Lung microvascular endothelial cell (primary cell): ENCODE measurements at regions not wholly inside any gene's neighbourhood (a gene's known extent, or its start where the extent isn't known, plus 50 kb on each side); places are given as distances from the start of the nearest gene placed in this dataset.
"Not testable (repeated sequence)": the region's sequence is repeated elsewhere in the genome, so short reads cannot be mapped to it uniquely, and the experiment has no call there.

ENCODE experiments used
- DNase-seq, 2 donors: peaks; one replicate each; pipeline versions ENCODE4 v3.0.0 to v3.0.0-alpha.2; 2010; ENCODE audit warnings: low read depth in 2 of 2

- not testable (repeated sequence) for DNase-seq
Measured at GRCh38 chr2:88996588-88996987, 305.1 kb downstream of the RPIA start.

GRCh38 chr2:88999365-88999764, 307.9 kb downstream of the RPIA start:
- DNase-seq: no peak

GRCh38 chr2:89000235-89000634, 308.8 kb downstream of the RPIA start:
- no peak for DNase-seq

- not testable (repeated sequence) for DNase-seq
Measured at GRCh38 chr2:89004238-89004637, 312.8 kb downstream of the RPIA start.

GRCh38 chr2:89020566-89020965, 329.1 kb downstream of the RPIA start:
- not testable (repeated sequence) for DNase-seq

GRCh38 chr2:89026296-89026695, 334.8 kb downstream of the RPIA start:
- not testable (repeated sequence) for DNase-seq

- not testable (repeated sequence) for DNase-seq
Measured at GRCh38 chr2:89027115-89027514, 335.6 kb downstream of the RPIA start.

GRCh38 chr2:89027536-89027935, 336.1 kb downstream of the RPIA start:
- not testable (repeated sequence) for DNase-seq

GRCh38 chr2:89029257-89029656, 337.8 kb downstream of the RPIA start:
- not testable (repeated sequence) for DNase-seq

GRCh38 chr2:89048138-89049066, 356.9 kb downstream of the RPIA start:
- peak; percentile 46 to 47 for DNase-seq

- not testable (repeated sequence) for DNase-seq
Measured at GRCh38 chr2:89058616-89059015, 367.1 kb downstream of the RPIA start.

GRCh38 chr2:89061174-89061573, 369.7 kb downstream of the RPIA start:
- not testable (repeated sequence) for DNase-seq

- not testable (repeated sequence) for DNase-seq
Measured at GRCh38 chr2:89076771-89077170, 385.3 kb downstream of the RPIA start.

- not testable (repeated sequence) for DNase-seq
Measured at GRCh38 chr2:89092911-89093310, 401.4 kb downstream of the RPIA start.

- not testable (repeated sequence) for DNase-seq
Measured at GRCh38 chr2:89095060-89095459, 403.6 kb downstream of the RPIA start.

- DNase-seq: not testable (repeated sequence)
Measured at GRCh38 chr2:89102587-89102986, 411.1 kb downstream of the RPIA start.

- DNase-seq: not testable (repeated sequence)
Measured at GRCh38 chr2:89106369-89107019, 415.0 kb downstream of the RPIA start.

GRCh38 chr2:89112434-89112833, 421.0 kb downstream of the RPIA start:
- peak; percentile 0 to 10 for DNase-seq

GRCh38 chr2:89113286-89113685, 421.8 kb downstream of the RPIA start:
- DNase-seq: not testable (repeated sequence)

GRCh38 chr2:89129440-89129839, 438.0 kb downstream of the RPIA start:
- DNase-seq: not testable (repeated sequence)

- not testable (repeated sequence) for DNase-seq
Measured at GRCh38 chr2:89130665-89131308, 439.3 kb downstream of the RPIA start.

GRCh38 chr2:89142959-89143358, 451.5 kb downstream of the RPIA start:
- not testable (repeated sequence) for DNase-seq
